Stomach (tissue), 8 donors: ENCODE measurements at regions not wholly inside any gene's neighbourhood (a gene's known extent, or its start where the extent isn't known, plus 50 kb on each side); places are given as distances from the start of the nearest gene placed in this dataset.

ENCODE experiments used
- DNase-seq, 2 donors: peaks; one replicate each; pipeline versions ENCODE4 v3.0.0 to v3.0.0-alpha.2; 2013 to 2019
- H3K27ac ChIP-seq, 5 donors: fragments of 200-600 bp in 4 of 5; sonication (generic) in 4 of 5; one replicate each; pipeline ENCODE4 v1.5.1; 2013 to 2019; ENCODE audit warnings: mild to moderate bottlenecking in 1 of 5, moderate library complexity in 1 of 5
- H3K27me3 ChIP-seq, 3 donors: fragments of 200-600 bp; sonication (generic); one replicate each; pipeline ENCODE4 v1.5.1; 2017 to 2019; ENCODE audit warnings: mixed run types in 1 of 3
- H3K36me3 ChIP-seq, 4 donors: fragments of 200-600 bp; sonication (generic); 1 replicate in 3 of 4; 2 replicates in 1 of 4; pipeline ENCODE4 v1.5.1; 2016 to 2019
- H3K4me1 ChIP-seq, 4 donors: fragments of 200-600 bp; sonication (generic); one replicate each; pipeline ENCODE4 v1.5.1; 2016 to 2019
- H3K4me3 ChIP-seq, 4 donors: fragments of 200-600 bp; sonication (generic) in 3 of 4; one replicate each; pipeline ENCODE4 v1.5.1; 2016 to 2019; ENCODE audit warnings: mild to moderate bottlenecking in 1 of 4
- H3K9me3 ChIP-seq, 4 donors: fragments of 200-600 bp; sonication (generic); one replicate each; pipeline ENCODE4 v1.5.1; 2016 to 2019
- CTCF ChIP-seq, 7 experiments: fragments of 450-650 bp in 4 of 7; fragments of 200-600 bp in 3 of 7; sonication (generic) in 3 of 7; IDR thresholded peaks; one replicate each; pipeline ENCODE4 v1.5.1; 2016 to 2019; ENCODE audit warnings: antibody characterized with exemption in 7 of 7, control low read depth in 2 of 7, mild to moderate bottlenecking in 1 of 7
- EP300 ChIP-seq: sonication (generic); formaldehyde crosslinking; IDR thresholded peaks from one replicate; pipeline ENCODE4 v1.6.1; 2017; ENCODE audit warnings: antibody characterized with exemption
- POLR2A ChIP-seq, 4 donors: fragments of 450-650 bp; IDR thresholded peaks; one replicate each; pipeline ENCODE4 v1.6.1; 2016; ENCODE audit warnings: antibody characterized with exemption in 4 of 4, control low read depth in 2 of 4, mild to moderate bottlenecking in 1 of 4, moderate library complexity in 1 of 4
- POLR2AphosphoS5 ChIP-seq, 3 donors: sonication (generic); formaldehyde crosslinking; IDR thresholded peaks; one replicate each; pipeline ENCODE4 v1.6.1; 2016; ENCODE audit warnings: antibody characterized with exemption in 3 of 3
- WGBS, 5 donors: extraction: QIAGEN DNeasy Blood & Tissue Kit in 3 of 5; methylation state at CpG; one replicate each; pipeline versions ENCODE4 v1.1.5 to v1.1.7; 2013 to 2018; 5-methylcytosine and 5-hydroxymethylcytosine counted together
- intact Hi-C: fragments of 100-400 bp; cut with DNase I; formaldehyde crosslinking; loops from one replicate; pipeline ENCODE4 v1.15.1; 2023; ENCODE audit warnings: low total_unique reads
- donor health status: healthy with polysubstance abuse.
- donor health status: Bipolar disorder and iron deficiency.
- donor health status: healthy.

GRCh38 chr20:11114382-11114781 is 440.6 kb upstream of the JAG1 start:
- H3K27me3 ChIP-seq = no peaks in the 10 kb centered on the region
- intact Hi-C loops = no loop called here
- no peak overlapping the region for H3K27ac ChIP-seq

GRCh38 chr20:11117808-11118528 is 444.2 kb upstream of the JAG1 start:
- no peak overlapping the region for H3K27ac ChIP-seq
- no peak for TF ChIP-seq POLR2A (IDR thresholded peaks at IDR 0.05)
- no peak for TF ChIP-seq POLR2AphosphoS5 (IDR thresholded peaks at IDR 0.05)
- TF ChIP-seq EP300 = no peak
- no peak for TF ChIP-seq CTCF (IDR thresholded peaks at IDR 0.05)
- 65 to 84% (median 76%) methylated on average over 2 of the region's 2 CpGs for WGBS, 5 donors
- H3K4me1 ChIP-seq = no peaks in the 10 kb centered on the region
- intact Hi-C loops = no loop called here
- H3K27me3 ChIP-seq = no peaks in the 10 kb centered on the region
- no peaks in the 10 kb centered on the region for H3K9me3 ChIP-seq
- no peak for DNase-seq
- H3K36me3 ChIP-seq = no peaks in the 10 kb centered on the region
- no peak overlapping the region for H3K4me3 ChIP-seq

More at GRCh38 chr20:11114382-11114781, 440.6 kb upstream of the JAG1 start:
- no peak for DNase-seq
- TF ChIP-seq CTCF (IDR thresholded peaks at IDR 0.05) (no peak), POLR2A (IDR thresholded peaks at IDR 0.05) (no peak)
- Histone ChIP-seq H3K4me1 (no peaks in the 10 kb centered on the region), H3K4me3 (no peak overlapping the region), H3K9me3 (no peaks in the 10 kb centered on the region), H3K36me3 (no peaks in the 10 kb centered on the region)

- H3K36me3 ChIP-seq = no peaks in the 10 kb centered on the region
- no peaks in the 10 kb centered on the region for H3K27me3 ChIP-seq
- no peaks in the 10 kb centered on the region for H3K9me3 ChIP-seq
- WGBS, 5 donors = 75 to 86% (median 83%) methylated on average over 4 of the region's 4 CpGs
- intact Hi-C loops = no loop called here
- TF ChIP-seq EP300 (no peak), POLR2A (IDR thresholded peaks at IDR 0.05) (no peak), POLR2AphosphoS5 (IDR thresholded peaks at IDR 0.05) (no peak), CTCF (IDR thresholded peaks at IDR 0.05) (no peak)
- DNase-seq = no peak
- H3K27ac ChIP-seq = no peak overlapping the region
- H3K4me3 ChIP-seq = no peak overlapping the region
- no peaks in the 10 kb centered on the region for H3K4me1 ChIP-seq
These were observed 445.1 kb upstream of the JAG1 start for GRCh38 chr20:11118802-11119380.

- no peaks in the 10 kb centered on the region for H3K36me3 ChIP-seq
These were observed 445.8 kb upstream of the JAG1 start for GRCh38 chr20:11119573-11119972.

More at GRCh38 chr20:11119573-11119972, 445.8 kb upstream of the JAG1 start:
- no peak for DNase-seq
- intact Hi-C loops = no loop called here
- Histone ChIP-seq H3K27me3 (no peaks in the 10 kb centered on the region), H3K4me1 (no peaks in the 10 kb centered on the region), H3K4me3 (no peak overlapping the region), H3K9me3 (no peaks in the 10 kb centered on the region), H3K27ac (no peak overlapping the region)
- 82 to 91% (median 84%) methylated on average over 3 of the region's 3 CpGs for WGBS, 5 donors
- TF ChIP-seq CTCF (IDR thresholded peaks at IDR 0.05) (no peak), EP300 (no peak), POLR2AphosphoS5 (IDR thresholded peaks at IDR 0.05) (no peak), POLR2A (IDR thresholded peaks at IDR 0.05) (no peak)
